OCI-LY7 (cell line): ENCODE measurements at regions not wholly inside any gene's neighbourhood (a gene's known extent, or its start where the extent isn't known, plus 50 kb on each side); places are given as distances from the start of the nearest gene placed in this dataset.

Source experiments
- BruUV-seq: library from RNA; stranded (reverse); fragments of 400-500 nt; replicated peaks from 2 replicates; lab custom pipeline; 2021; lab: Mats Ljungman, UMichigan
- CTCF ChIA-PET: fragments of 300-600 bp; sonication (Branson Sonifier 250); formaldehyde crosslinking; loops from one replicate; lab custom pipeline; 2022; ENCODE audit warnings: antibody characterized with exemption; ENCODE audit not compliant: unreplicated experiment; lab: Charles Lee
- POLR2A ChIA-PET: fragments of 300-600 bp; sonication (Branson Sonifier 250); formaldehyde crosslinking; loops from one replicate; lab custom pipeline; 2022; ENCODE audit warnings: antibody characterized with exemption; lab: Charles Lee
- DNase-seq: peaks from one replicate; pipeline ENCODE4 v3.0.0-alpha.2; 2015; ENCODE audit warnings: low spot score
- H2AFZ ChIP-seq: fragments of 200-600 bp; sonication (generic), shearing (Covaris generic); 2 replicates; pipeline ENCODE4 v1.6.1; 2014; ENCODE audit warnings: mild to moderate bottlenecking, antibody characterized with exemption, low read length, moderate library complexity
- H3K27ac ChIP-seq: fragments of 200-600 bp; sonication (generic); 2 replicates; pipeline ENCODE4 v1.5.1; 2014; ENCODE audit warnings: mixed run types, low read depth, mild to moderate bottlenecking, moderate library complexity, low read length, inconsistent platforms; ENCODE audit not compliant: poor library complexity, severe bottlenecking
- H3K36me3 ChIP-seq: fragments of 200-600 bp; sonication (generic); 2 replicates; pipeline ENCODE4 v1.6.1; 2014; ENCODE audit warnings: mild to moderate bottlenecking, antibody characterized with exemption, low read length, moderate library complexity, mixed read lengths; ENCODE audit not compliant: insufficient read depth
- H3K4me1 ChIP-seq: fragments of 200-600 bp; sonication (generic); 2 replicates; pipeline ENCODE4 v1.5.1; 2014; ENCODE audit warnings: mild to moderate bottlenecking, low read length; ENCODE audit not compliant: insufficient read depth, poor library complexity, severe bottlenecking
- H3K4me2 ChIP-seq: fragments of 200-600 bp; sonication (generic); 2 replicates; pipeline ENCODE4 v1.6.1; 2014; ENCODE audit warnings: mild to moderate bottlenecking, low read length
- H3K4me3 ChIP-seq: fragments of 200-600 bp; sonication (generic); 2 replicates; pipeline ENCODE4 v1.5.1; 2014; ENCODE audit warnings: mild to moderate bottlenecking, low read depth, low read length; ENCODE audit not compliant: poor library complexity, severe bottlenecking
- H3K79me2 ChIP-seq: fragments of 200-600 bp; sonication (generic); 2 replicates; pipeline ENCODE4 v1.6.1; 2016; ENCODE audit warnings: low read depth, mild to moderate bottlenecking, low read length, moderate library complexity, mixed read lengths; ENCODE audit not compliant: insufficient read depth
- H3K9me2 ChIP-seq: fragments of 200-600 bp; sonication (generic); 2 replicates; pipeline ENCODE4 v1.6.1; 2016; ENCODE audit warnings: mild to moderate bottlenecking, low read length, mixed read lengths; ENCODE audit not compliant: insufficient read depth
- H3K9me3 ChIP-seq: fragments of 200-600 bp; sonication (generic); 2 replicates; pipeline ENCODE4 v1.6.1; 2014; ENCODE audit warnings: mild to moderate bottlenecking, mixed run types, low read length, mixed read lengths
- H4K20me1 ChIP-seq: fragments of 200-600 bp; sonication (generic); 2 replicates; pipeline ENCODE4 v1.6.1; 2014; ENCODE audit warnings: mild to moderate bottlenecking, antibody characterized with exemption, low read length, moderate library complexity, mixed read lengths; ENCODE audit not compliant: insufficient read depth
- CTCF ChIP-seq: fragments of 200-600 bp; sonication (generic); conservative IDR thresholded peaks from 2 replicates; pipeline ENCODE4 v1.5.1; 2014; ENCODE audit warnings: mild to moderate bottlenecking, antibody characterized with exemption, low read length, moderate library complexity, mixed read lengths
- EZH2phosphoT487 ChIP-seq: fragments of 200-600 bp; sonication (generic); IDR thresholded peaks from 2 replicates; pipeline ENCODE4 v1.6.1; 2018; ENCODE audit warnings: low read depth, borderline replicate concordance, mild to moderate bottlenecking, mixed run types, antibody characterized with exemption, low read length, moderate library complexity, mixed read lengths
- intact Hi-C: fragments of 100-400 bp; cut with micrococcal nuclease; formaldehyde crosslinking; loops from one replicate; pipeline ENCODE4 v1.10.0; 2022; ENCODE audit not compliant: unreplicated experiment

- Histone ChIP-seq H2AFZ (no peak overlapping the region), H4K20me1 (no peaks in the 10 kb centered on the region), H3K9me3 (no peaks in the 10 kb centered on the region), H3K4me2 (no peak overlapping the region), H3K4me1 (no peaks in the 10 kb centered on the region), H3K36me3 (no peaks in the 10 kb centered on the region), H3K4me3 (no peak overlapping the region), H3K9me2 (no peaks in the 10 kb centered on the region), H3K79me2 (no peaks in the 10 kb centered on the region), H3K27ac (no peak overlapping the region)
- ChIA-PET POLR2A (interaction anchor here (0.8 kb wide), 1 partner anchor 10 kb away, joined by 3 read pairs; no protein-coding TSS in a partner anchor), CTCF (no interaction called here)
- DNase-seq = no peak
- TF ChIP-seq CTCF (no peak), EZH2phosphoT487 (no peak)
- intact Hi-C loops = no loop called here
- BruUV-seq = no TSS peak
Measured at GRCh38 chr5:130651440-130651839, 513.6 kb downstream of the HINT1 start.

GRCh38 chr5:130643321-130643720, 521.7 kb downstream of the HINT1 start:
- Histone ChIP-seq H4K20me1 (no peaks in the 10 kb centered on the region), H3K36me3 (no peaks in the 10 kb centered on the region), H2AFZ (no peak overlapping the region), H3K9me3 (no peaks in the 10 kb centered on the region), H3K4me2 (no peak overlapping the region), H3K4me1 (no peaks in the 10 kb centered on the region), H3K27ac (no peak overlapping the region), H3K9me2 (no peaks in the 10 kb centered on the region), H3K4me3 (no peak overlapping the region), H3K79me2 (no peaks in the 10 kb centered on the region)
- no peak for DNase-seq
- intact Hi-C loops = no loop called here
- ChIA-PET POLR2A (no interaction called here), CTCF (no interaction called here)
- TF ChIP-seq CTCF (no peak), EZH2phosphoT487 (no peak)
- no TSS peak for BruUV-seq

GRCh38 chr5:130642461-130642860, 522.6 kb downstream of the HINT1 start:
- H2AFZ ChIP-seq = no peak overlapping the region
- no peak for TF ChIP-seq EZH2phosphoT487
- TF ChIP-seq CTCF = no peak
- no peaks in the 10 kb centered on the region for H4K20me1 ChIP-seq
- ChIA-PET POLR2A (interaction anchor here (0.6 to 1.9 kb wide), 2 partner anchors 10 to 226 kb away, joined by 3 to 4 read pairs; no protein-coding TSS in a partner anchor), CTCF (no interaction called here)
- intact Hi-C loops = no loop called here
- no TSS peak for BruUV-seq
- H3K36me3 ChIP-seq = no peaks in the 10 kb centered on the region
- DNase-seq = no peak
- H3K9me2 ChIP-seq = no peaks in the 10 kb centered on the region
- no peak overlapping the region for H3K27ac ChIP-seq
- H3K4me1 ChIP-seq = no peaks in the 10 kb centered on the region
- no peaks in the 10 kb centered on the region for H3K9me3 ChIP-seq
- H3K4me3 ChIP-seq = no peak overlapping the region
- H3K79me2 ChIP-seq = no peaks in the 10 kb centered on the region
- H3K4me2 ChIP-seq = no peak overlapping the region
